Pons (tissue), 1 donor: ENCODE measurements at regions not wholly inside any gene's neighbourhood (a gene's known extent, or its start where the extent isn't known, plus 50 kb on each side); places are given as distances from the start of the nearest gene placed in this dataset.

Experiments used
- DNase-seq: peaks from one replicate; pipeline ENCODE4 v3.0.0-alpha.2; 2016; ENCODE audit warnings: low spot score

- DNase-seq, result no peak
These were observed 450.9 kb downstream of the MATN1 start for GRCh38 chr1:30272277-30273020.

GRCh38 chr1:30271401-30272276 is 451.7 kb downstream of the MATN1 start:
- no peak for DNase-seq

- DNase-seq, result no peak
These were observed 452.9 kb downstream of the MATN1 start for GRCh38 chr1:30270461-30270860.

GRCh38 chr1:30268923-30269666 is 454.3 kb downstream of the MATN1 start:
- DNase-seq, result no peak

GRCh38 chr1:30267856-30268255 is 455.5 kb downstream of the MATN1 start:
- no peak for DNase-seq

GRCh38 chr1:30267046-30267445 is 456.3 kb downstream of the MATN1 start:
- no peak for DNase-seq

GRCh38 chr1:30265127-30266070 is 458.0 kb downstream of the MATN1 start:
- DNase-seq, result no peak

- DNase-seq, result no peak
These were observed 458.7 kb downstream of the MATN1 start for GRCh38 chr1:30264672-30265025.

- DNase-seq, result no peak
These were observed 459.3 kb downstream of the MATN1 start for GRCh38 chr1:30263888-30264671.

- no peak for DNase-seq
These were observed 460.0 kb downstream of the MATN1 start for GRCh38 chr1:30263405-30263804.

- no peak for DNase-seq
These were observed 461.2 kb downstream of the MATN1 start for GRCh38 chr1:30262158-30262557.

- DNase-seq, result no peak
These were observed 463.1 kb downstream of the MATN1 start for GRCh38 chr1:30260318-30260717.

- no peak for DNase-seq
These were observed 463.8 kb downstream of the MATN1 start for GRCh38 chr1:30259631-30260030.

GRCh38 chr1:30258876-30259275 is 464.5 kb downstream of the MATN1 start:
- no peak for DNase-seq

- DNase-seq, result no peak
These were observed 464.9 kb downstream of the MATN1 start for GRCh38 chr1:30258471-30258870.

- DNase-seq, result no peak
These were observed 465.5 kb downstream of the MATN1 start for GRCh38 chr1:30257742-30258380.

- no peak for DNase-seq
These were observed 466.1 kb downstream of the MATN1 start for GRCh38 chr1:30257322-30257721.

- DNase-seq, result no peak
These were observed 466.5 kb downstream of the MATN1 start for GRCh38 chr1:30256911-30257310.

GRCh38 chr1:30255111-30255724 is 468.2 kb downstream of the MATN1 start:
- no peak for DNase-seq
